Neuronal stem cell (in vitro differentiated cells): ENCODE measurements at regions not wholly inside any gene's neighbourhood (a gene's known extent, or its start where the extent isn't known, plus 50 kb on each side); places are given as distances from the start of the nearest gene placed in this dataset.
A peak's percentile ranks its signal among the peaks of the same experiment; 100 is the strongest.

Experiments
- DNase-seq: peaks from one replicate; pipeline ENCODE4 v3.0.0-alpha.2; 2013; ENCODE audit warnings: low spot score
- H2AFZ ChIP-seq: one replicate; pipeline ENCODE4 v1.6.1; 2013; ENCODE audit warnings: mild to moderate bottlenecking, low read length, inconsistent platforms
- H2AK5ac ChIP-seq: 2 replicates; pipeline ENCODE4 v1.6.1; 2013; ENCODE audit warnings: low read depth, mild to moderate bottlenecking, inconsistent platforms, low read length, moderate library complexity, mixed read lengths
- H2BK120ac ChIP-seq: 2 replicates; pipeline ENCODE4 v1.6.1; 2013; ENCODE audit warnings: low read depth, mild to moderate bottlenecking, inconsistent platforms, low read length, moderate library complexity, mixed read lengths
- H2BK12ac ChIP-seq: one replicate; pipeline ENCODE4 v1.6.1; 2013; ENCODE audit warnings: low read length, inconsistent platforms
- H2BK15ac ChIP-seq: 2 replicates; pipeline ENCODE4 v1.6.1; 2013; ENCODE audit warnings: mild to moderate bottlenecking, low read length, inconsistent platforms, mixed read lengths
- H2BK5ac ChIP-seq: one replicate; pipeline ENCODE4 v1.6.1; 2013; ENCODE audit warnings: inconsistent platforms, mild to moderate bottlenecking, low read length, moderate library complexity
- H3K14ac ChIP-seq: one replicate; pipeline ENCODE4 v1.6.1; 2013; ENCODE audit warnings: low read length, inconsistent platforms
- H3K18ac ChIP-seq: 2 replicates; pipeline ENCODE4 v1.6.1; 2013; ENCODE audit warnings: low read length, inconsistent platforms
- H3K23ac ChIP-seq: 2 replicates; pipeline ENCODE4 v1.6.1; 2013; ENCODE audit warnings: low read depth, mild to moderate bottlenecking, mixed read lengths, low read length, inconsistent platforms; ENCODE audit not compliant: poor library complexity
- H3K27ac ChIP-seq: replicated peaks from 3 replicates; pipeline ENCODE4 v1.5.1; 2013; ENCODE audit warnings: low read length, inconsistent platforms
- H3K27me3 ChIP-seq, 3 experiments: 2 replicates each; pipeline ENCODE4 v1.6.1; 2013; ENCODE audit warnings: low read length in 3 of 3, mild to moderate bottlenecking in 2 of 3, inconsistent platforms in 1 of 3, low read depth in 1 of 3, mixed read lengths in 1 of 3, moderate library complexity in 1 of 3; ENCODE audit not compliant: control insufficient read depth in 3 of 3, insufficient read depth in 3 of 3
- H3K36me3 ChIP-seq, 2 donors: replicated peaks in 1 of 2; 2 replicates each; pipeline ENCODE4 v1.6.1; 2013; ENCODE audit warnings: low read length in 2 of 2; ENCODE audit not compliant: control insufficient read depth in 2 of 2, insufficient read depth in 2 of 2
- H3K4ac ChIP-seq: 2 replicates; pipeline ENCODE4 v1.6.1; 2013; ENCODE audit warnings: inconsistent platforms, mild to moderate bottlenecking, low read length, moderate library complexity
- H3K4me1 ChIP-seq, 2 donors: 1 replicate in 1 of 2; 2 replicates in 1 of 2; pipeline ENCODE4 v1.6.1; 2013; ENCODE audit warnings: low read length in 2 of 2, low read depth in 1 of 2; ENCODE audit not compliant: control insufficient read depth in 2 of 2, insufficient read depth in 1 of 2
- H3K4me2 ChIP-seq: one replicate; pipeline ENCODE4 v1.6.1; 2013; ENCODE audit warnings: mild to moderate bottlenecking, low read length, inconsistent platforms; ENCODE audit not compliant: insufficient read depth, poor library complexity, severe bottlenecking
- H3K4me3 ChIP-seq, 2 donors: 2 replicates each; pipeline ENCODE4 v1.5.1; 2013; ENCODE audit warnings: low read length in 2 of 2, mild to moderate bottlenecking in 2 of 2, inconsistent platforms in 1 of 2, moderate library complexity in 1 of 2
- H3K79me1 ChIP-seq: one replicate; pipeline ENCODE4 v1.6.1; 2013; ENCODE audit warnings: low read depth, mild to moderate bottlenecking, inconsistent platforms, low read length, moderate library complexity
- H3K9ac ChIP-seq: one replicate; pipeline ENCODE4 v1.6.1; 2013; ENCODE audit warnings: mild to moderate bottlenecking, low read depth, low read length, inconsistent platforms; ENCODE audit not compliant: poor library complexity
- H3K9me3 ChIP-seq, 2 donors: replicated peaks in 1 of 2; 2 replicates each; pipeline versions ENCODE3 to v1.6.1; 2013; ENCODE audit warnings: low read length in 2 of 2, mild to moderate bottlenecking in 2 of 2, inconsistent platforms in 1 of 2, low read depth in 1 of 2, mixed read lengths in 1 of 2, moderate library complexity in 1 of 2; ENCODE audit not compliant: control insufficient read depth in 2 of 2, insufficient read depth in 1 of 2
- H4K8ac ChIP-seq: one replicate; pipeline ENCODE4 v1.6.1; 2013; ENCODE audit warnings: low read depth, mild to moderate bottlenecking, inconsistent platforms, low read length, moderate library complexity
- H4K91ac ChIP-seq: one replicate; pipeline ENCODE4 v1.6.1; 2013; ENCODE audit warnings: low read length, low read depth, mild to moderate bottlenecking, inconsistent platforms; ENCODE audit not compliant: poor library complexity
- WGBS, 2 donors: extraction: QIAGEN DNeasy Blood & Tissue Kit; methylation state at CpG; one replicate each; pipeline ENCODE4 v1.1.7; 2013; ENCODE audit warnings: missing lambda C conversion rate in 2 of 2, mixed read lengths in 1 of 2; ENCODE audit not compliant: insufficient read length in 2 of 2, insufficient replicate concordance in 1 of 2; ENCODE audit errors: extremely low coverage in 2 of 2; 5-methylcytosine and 5-hydroxymethylcytosine counted together

- H4K91ac ChIP-seq, result no peak overlapping the region
- H2BK120ac ChIP-seq, result no peak overlapping the region
- H3K4me3 ChIP-seq, result no peak overlapping the region
- H3K27me3 ChIP-seq, result no peaks in the 10 kb centered on the region
- H2AK5ac ChIP-seq, result no peak overlapping the region
- H2BK15ac ChIP-seq, result no peak overlapping the region
- no peaks in the 10 kb centered on the region for H3K36me3 ChIP-seq
- H3K4me1 ChIP-seq, result no peaks in the 10 kb centered on the region
- H2AFZ ChIP-seq, result peak overlapping the region; percentile 21
- no peaks in the 10 kb centered on the region for H3K9me3 ChIP-seq
- no peak overlapping the region for H2BK5ac ChIP-seq
- H2BK12ac ChIP-seq, result no peak overlapping the region
- H3K14ac ChIP-seq, result no peak overlapping the region
- no peaks in the 10 kb centered on the region for H3K79me1 ChIP-seq
- no peak overlapping the region for H3K9ac ChIP-seq
- H3K4ac ChIP-seq, result no peak overlapping the region
- no CpG with 5 or more reads among the region's 7 CpGs for WGBS, 2 donors
- DNase-seq, result peak; percentile 38
- no peak overlapping the region for H3K27ac ChIP-seq
- no peak overlapping the region for H4K8ac ChIP-seq
- no peak overlapping the region for H3K18ac ChIP-seq
- no peak overlapping the region for H3K4me2 ChIP-seq
- no peak overlapping the region for H3K23ac ChIP-seq
Observed at GRCh38 chr5:126234563-126235195, 188.5 kb upstream of the GRAMD2B start.

GRCh38 chr5:126235628-126236027, 187.6 kb upstream of the GRAMD2B start:
- Histone ChIP-seq H3K4me2 (no peak overlapping the region), H3K27ac (no peak overlapping the region), H3K27me3 (no peaks in the 10 kb centered on the region), H3K4me1 (no peaks in the 10 kb centered on the region), H3K14ac (no peak overlapping the region), H2BK15ac (no peak overlapping the region), H2AFZ (no peak overlapping the region), H3K18ac (no peak overlapping the region), H3K36me3 (no peaks in the 10 kb centered on the region), H3K4me3 (no peak overlapping the region), H4K91ac (no peak overlapping the region), H2AK5ac (no peak overlapping the region), H3K9me3 (no peaks in the 10 kb centered on the region), H3K4ac (no peak overlapping the region), H2BK5ac (no peak overlapping the region), H3K9ac (no peak overlapping the region), H4K8ac (no peak overlapping the region), H2BK120ac (no peak overlapping the region), H2BK12ac (no peak overlapping the region), H3K23ac (no peak overlapping the region), H3K79me1 (no peaks in the 10 kb centered on the region)
- no CpG with 5 or more reads among the region's 7 CpGs for WGBS, 2 donors
- no peak for DNase-seq

- Histone ChIP-seq H2BK120ac (no peak overlapping the region), H3K36me3 (no peaks in the 10 kb centered on the region), H3K79me1 (no peaks in the 10 kb centered on the region), H3K23ac (no peak overlapping the region), H4K8ac (no peak overlapping the region), H3K14ac (no peak overlapping the region), H2BK12ac (no peak overlapping the region), H2AFZ (no peak overlapping the region), H3K27me3 (no peaks in the 10 kb centered on the region), H3K4me3 (no peak overlapping the region), H3K27ac (no peak overlapping the region), H2BK15ac (no peak overlapping the region), H3K4me1 (peaks cover 0 to 8% of the 10 kb centered on the region in 2 donors), H4K91ac (no peak overlapping the region), H3K4me2 (no peak overlapping the region), H3K9me3 (no peaks in the 10 kb centered on the region), H2BK5ac (no peak overlapping the region), H2AK5ac (no peak overlapping the region), H3K4ac (no peak overlapping the region), H3K9ac (no peak overlapping the region), H3K18ac (no peak overlapping the region)
- WGBS, 2 donors, result 100% methylated on average over 1 of the region's 2 CpGs; no CpG with 5 or more reads in 1 of the 2 donors
- no peak for DNase-seq
Observed at GRCh38 chr5:126236994-126237393, 186.2 kb upstream of the GRAMD2B start.

DNA sequence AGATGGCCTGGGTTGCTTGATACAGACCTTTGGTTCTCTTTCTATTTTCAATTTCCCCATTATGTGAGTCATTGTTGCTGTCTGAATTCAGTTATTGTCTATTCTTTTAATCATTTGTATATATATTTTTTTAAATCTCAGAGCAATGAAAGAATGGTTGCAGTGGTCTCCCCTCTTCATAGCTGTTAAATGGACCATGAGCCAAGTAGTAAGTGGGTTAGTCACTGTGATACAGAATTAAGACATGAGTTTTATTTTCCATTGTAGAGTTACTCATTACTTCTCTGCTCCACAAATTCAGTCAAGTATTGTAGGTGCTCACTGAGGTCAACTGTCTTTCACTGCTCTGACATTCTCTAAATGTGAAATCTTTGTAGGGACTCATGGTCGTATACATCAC, 174.6 kb upstream of the GRAMD2B start:
- no peak overlapping the region for H3K18ac ChIP-seq
- WGBS, 2 donors, result no CpG with 5 or more reads among the region's 1 CpG
- H3K14ac ChIP-seq, result no peak overlapping the region
- no peak overlapping the region for H2BK12ac ChIP-seq
- no peaks in the 10 kb centered on the region for H3K36me3 ChIP-seq
- no peak overlapping the region for H3K4me3 ChIP-seq
- no peak overlapping the region for H2BK5ac ChIP-seq
- H3K4ac ChIP-seq, result no peak overlapping the region
- no peak for DNase-seq
- H3K23ac ChIP-seq, result no peak overlapping the region
- no peak overlapping the region for H2BK15ac ChIP-seq
- H3K27ac ChIP-seq, result no peak overlapping the region
- H3K9ac ChIP-seq, result no peak overlapping the region
- H2AK5ac ChIP-seq, result no peak overlapping the region
- H3K27me3 ChIP-seq, result no peaks in the 10 kb centered on the region
- no peak overlapping the region for H2BK120ac ChIP-seq
- no peak overlapping the region for H4K8ac ChIP-seq
- H3K4me1 ChIP-seq, result no peaks in the 10 kb centered on the region
- no peak overlapping the region for H2AFZ ChIP-seq
- no peaks in the 10 kb centered on the region for H3K79me1 ChIP-seq
- H3K9me3 ChIP-seq, result no peaks in the 10 kb centered on the region
- no peak overlapping the region for H3K4me2 ChIP-seq
- H4K91ac ChIP-seq, result no peak overlapping the region
